Activated CD8-positive, alpha-beta memory T cell treated with anti-CD3 and anti-CD28 coated beads, Interleukin-2, amount 10 ng/mL, durations not matched to agents 7 days and 5 days (primary cell): ENCODE measurements at regions not wholly inside any gene's neighbourhood (a gene's known extent, or its start where the extent isn't known, plus 50 kb on each side); places are given as distances from the start of the nearest gene placed in this dataset.

Source experiments
- ATAC-seq: fragments of 150-1000 bp; cut with Tn5 transposase; one replicate; pipeline ENCODE4 v1.10.0; 2021; ENCODE audit warnings: moderate library complexity
- CTCF ChIA-PET: fragments of 350-600 bp; sonication (Branson Sonifier 250); formaldehyde crosslinking; loops from one replicate; lab custom pipeline; 2021; ENCODE audit warnings: antibody characterized with exemption; lab: Charles Lee
- DNase-seq: peaks from one replicate; pipeline ENCODE4 v3.0.0-alpha.2; 2020
- H3K27ac Mint-ChIP-seq: one replicate; pipeline ENCODE4 v1.8.0; 2021; ENCODE audit warnings: mild to moderate bottlenecking, mixed read lengths
- H3K27me3 Mint-ChIP-seq: one replicate; pipeline ENCODE4 v1.8.0; 2021; ENCODE audit warnings: mixed read lengths
- H3K36me3 Mint-ChIP-seq: one replicate; pipeline ENCODE4 v1.8.0; 2021; ENCODE audit warnings: mild to moderate bottlenecking, mixed read lengths
- H3K4me1 Mint-ChIP-seq: one replicate; pipeline ENCODE4 v1.8.0; 2021; ENCODE audit warnings: mixed read lengths
- H3K4me3 Mint-ChIP-seq: one replicate; pipeline ENCODE4 v1.8.0; 2021; ENCODE audit warnings: mild to moderate bottlenecking, moderate library complexity, mixed read lengths
- H3K9me3 Mint-ChIP-seq: one replicate; pipeline ENCODE4 v1.8.0; 2022; ENCODE audit warnings: low read depth, mixed read lengths

DNA sequence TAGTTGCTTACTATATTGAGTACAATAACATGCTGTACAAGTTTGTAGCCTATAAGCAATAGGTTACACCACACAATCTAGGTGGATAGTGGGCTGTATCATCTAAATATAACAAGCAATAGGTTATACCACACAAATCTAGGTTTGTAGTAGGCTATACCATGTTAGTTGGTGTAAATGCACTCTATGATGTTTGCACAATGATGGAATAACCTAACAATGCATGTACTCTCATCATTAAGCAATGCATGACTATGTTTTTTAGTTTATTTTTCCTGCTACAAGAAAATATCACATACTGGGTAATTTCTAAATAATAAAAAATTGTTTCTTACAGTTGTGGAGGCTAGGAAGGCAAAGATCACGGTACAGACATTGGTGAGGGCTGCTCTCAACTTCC, 262.5 kb downstream of the SLITRK6 start:
- Mint-ChIP-seq H3K27ac (no peak overlapping the region), H3K9me3 (no peaks in the 10 kb centered on the region), H3K4me1 (no peaks in the 10 kb centered on the region), H3K36me3 (no peaks in the 10 kb centered on the region), H3K4me3 (no peak overlapping the region), H3K27me3 (no peaks in the 10 kb centered on the region)
- CTCF ChIA-PET: no interaction called here
- ATAC-seq (no peak), DNase-seq (no peak)

DNA sequence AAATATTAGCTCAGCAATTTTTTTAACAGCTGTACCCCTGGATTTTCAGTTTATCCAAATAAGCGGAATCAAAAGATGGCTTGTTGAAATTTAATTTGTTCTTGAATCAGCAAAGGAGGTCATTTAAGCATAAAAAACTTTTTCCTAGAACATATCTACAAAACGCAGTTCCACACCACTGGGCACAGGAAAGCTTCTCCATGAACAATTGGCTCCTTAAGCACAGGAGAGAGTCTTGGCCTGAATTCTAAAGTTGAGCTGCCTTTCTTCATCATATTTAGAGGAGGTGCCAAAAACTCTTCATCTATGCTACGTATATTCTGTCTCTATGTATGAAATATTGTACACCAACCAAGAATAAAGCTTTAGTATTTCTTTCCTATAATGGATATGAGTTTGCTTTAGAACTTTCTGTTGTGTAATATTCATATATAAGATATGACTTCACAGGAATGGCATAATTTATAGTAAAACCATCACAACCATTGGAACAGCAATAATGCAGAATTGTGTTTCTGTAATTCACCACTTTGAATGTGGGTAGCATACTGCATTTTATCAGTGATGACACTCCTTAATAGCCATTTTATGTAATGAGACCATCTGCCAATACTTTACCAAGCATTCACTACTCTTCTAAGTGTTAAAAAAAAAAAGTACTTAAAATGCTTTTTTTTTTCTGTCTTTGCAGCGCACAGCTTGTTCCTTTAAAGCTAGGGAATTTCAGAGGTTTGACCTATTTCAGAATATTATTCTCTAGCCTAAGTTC, 263.7 kb downstream of the SLITRK6 start:
- ATAC-seq (no peak), DNase-seq (no peak)
- no peaks in the 10 kb centered on the region for H3K9me3 Mint-ChIP-seq
- H3K27me3 Mint-ChIP-seq: no peaks in the 10 kb centered on the region
- H3K36me3 Mint-ChIP-seq: no peaks in the 10 kb centered on the region
- no peaks in the 10 kb centered on the region for H3K4me1 Mint-ChIP-seq
- CTCF ChIA-PET: no interaction called here
- no peak overlapping the region for H3K4me3 Mint-ChIP-seq
- H3K27ac Mint-ChIP-seq: no peak overlapping the region

DNA sequence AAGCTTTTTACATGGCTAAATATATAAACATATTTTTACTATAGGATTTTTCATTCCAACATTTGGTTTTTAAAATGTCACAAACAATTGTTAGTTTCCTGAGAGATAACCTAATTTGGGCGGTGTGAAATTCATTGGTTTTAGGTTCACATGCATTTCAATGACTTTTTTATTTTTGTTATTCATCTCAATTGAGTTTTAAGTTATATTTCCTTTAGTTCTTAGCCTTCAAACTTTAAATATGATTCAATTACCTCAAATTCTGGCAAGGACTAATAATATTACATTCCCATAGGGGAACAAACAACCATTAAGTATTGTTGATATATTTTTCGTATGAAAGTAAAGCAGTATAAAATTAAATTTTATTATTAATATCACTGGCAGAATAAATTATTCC, 265.3 kb downstream of the SLITRK6 start:
- no peak for DNase-seq

DNA sequence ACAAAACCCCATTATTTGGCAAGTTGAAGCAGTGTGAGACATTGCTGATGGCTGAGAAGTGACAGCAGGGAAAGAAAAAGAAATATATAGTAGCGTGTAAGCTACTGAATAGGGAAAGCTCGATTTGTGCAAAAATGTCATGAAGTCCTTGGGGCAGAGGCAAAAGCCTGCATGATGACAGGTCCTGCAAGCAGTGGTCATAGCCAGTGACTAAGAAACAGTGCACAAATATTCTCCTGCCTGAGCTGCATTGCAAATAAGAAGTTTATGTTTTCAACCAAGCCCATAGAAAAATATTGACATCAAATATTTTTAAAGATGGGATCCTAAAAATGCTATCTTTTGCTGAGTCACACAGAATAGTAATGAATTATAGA, 270.0 kb downstream of the SLITRK6 start:
- no peaks in the 10 kb centered on the region for H3K27me3 Mint-ChIP-seq
- no peak for ATAC-seq
- H3K4me1 Mint-ChIP-seq: no peaks in the 10 kb centered on the region
- CTCF ChIA-PET: no interaction called here
- DNase-seq: no peak
- H3K9me3 Mint-ChIP-seq: peaks cover 2% of the 10 kb centered on the region
- H3K36me3 Mint-ChIP-seq: no peaks in the 10 kb centered on the region
- H3K4me3 Mint-ChIP-seq: no peak overlapping the region
- no peak overlapping the region for H3K27ac Mint-ChIP-seq

More for the DNA sequence above, 265.3 kb downstream of the SLITRK6 start:
- CTCF ChIA-PET: no interaction called here
- ATAC-seq: no peak
- no peaks in the 10 kb centered on the region for H3K36me3 Mint-ChIP-seq
- no peaks in the 10 kb centered on the region for H3K4me1 Mint-ChIP-seq
- H3K4me3 Mint-ChIP-seq: no peak overlapping the region
- no peaks in the 10 kb centered on the region for H3K27me3 Mint-ChIP-seq
- no peak overlapping the region for H3K27ac Mint-ChIP-seq
- peaks cover 2% of the 10 kb centered on the region for H3K9me3 Mint-ChIP-seq

DNA sequence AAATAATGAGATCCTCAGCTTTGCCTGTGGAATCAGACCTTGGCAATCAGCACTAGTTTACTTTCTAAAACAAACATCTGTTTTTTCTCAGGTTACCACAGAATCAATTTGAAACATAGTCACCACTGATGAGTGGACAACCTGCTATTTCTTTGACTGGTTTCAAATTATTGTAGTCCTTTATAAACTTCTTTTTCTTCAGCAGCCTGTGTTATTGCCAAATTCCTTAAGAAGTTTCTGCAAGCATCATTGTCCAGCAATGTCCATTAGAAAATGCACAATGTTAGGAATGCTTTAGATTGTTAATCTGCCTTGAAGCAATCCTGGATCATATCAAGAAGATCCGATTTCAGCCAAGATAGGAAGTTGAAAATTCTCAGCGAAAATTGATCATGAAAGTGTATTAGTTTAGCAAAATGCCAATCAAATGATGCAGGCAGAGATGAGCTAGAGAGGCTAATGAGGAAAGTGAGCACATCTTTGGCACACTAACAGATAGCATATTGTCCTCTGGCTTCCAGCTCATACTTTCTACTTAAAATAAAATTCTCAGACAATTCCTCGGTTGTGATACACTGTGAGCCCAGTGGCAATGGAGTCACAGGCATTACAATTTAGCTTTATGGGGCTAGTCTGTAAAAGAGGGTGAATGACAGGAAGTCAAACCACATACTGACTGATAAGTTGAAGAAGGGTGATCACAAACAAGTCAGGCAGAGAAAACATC, 270.6 kb downstream of the SLITRK6 start:
- Mint-ChIP-seq H3K27ac (no peak overlapping the region), H3K36me3 (no peaks in the 10 kb centered on the region), H3K4me1 (no peaks in the 10 kb centered on the region), H3K27me3 (no peaks in the 10 kb centered on the region), H3K9me3 (peaks cover 2% of the 10 kb centered on the region), H3K4me3 (no peak overlapping the region)
- CTCF ChIA-PET: no interaction called here
- ATAC-seq: no peak
- no peak for DNase-seq

DNA sequence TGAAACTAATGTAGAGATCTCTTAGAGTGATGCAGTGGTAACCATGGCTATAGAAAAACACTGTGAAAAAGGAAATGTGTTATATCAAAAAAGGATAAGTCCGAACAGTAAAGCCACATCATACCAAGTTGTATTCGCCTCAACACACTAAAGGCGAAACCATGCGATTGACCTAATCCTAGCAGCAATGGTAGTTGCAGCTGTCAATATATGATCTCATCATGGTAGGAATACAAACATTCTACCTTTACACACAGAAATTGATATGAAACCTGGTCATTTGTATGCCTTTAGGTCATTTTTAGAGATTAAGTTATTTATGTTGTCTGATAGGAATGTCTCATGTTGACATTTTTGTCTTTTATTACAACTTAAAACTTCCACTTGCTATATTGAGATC, 271.9 kb downstream of the SLITRK6 start:
- DNase-seq (no peak), ATAC-seq (no peak)
- Mint-ChIP-seq H3K9me3 (peaks cover 2% of the 10 kb centered on the region), H3K36me3 (no peaks in the 10 kb centered on the region), H3K4me1 (no peaks in the 10 kb centered on the region), H3K27ac (no peak overlapping the region), H3K27me3 (no peaks in the 10 kb centered on the region), H3K4me3 (no peak overlapping the region)
- CTCF ChIA-PET: no interaction called here

DNA sequence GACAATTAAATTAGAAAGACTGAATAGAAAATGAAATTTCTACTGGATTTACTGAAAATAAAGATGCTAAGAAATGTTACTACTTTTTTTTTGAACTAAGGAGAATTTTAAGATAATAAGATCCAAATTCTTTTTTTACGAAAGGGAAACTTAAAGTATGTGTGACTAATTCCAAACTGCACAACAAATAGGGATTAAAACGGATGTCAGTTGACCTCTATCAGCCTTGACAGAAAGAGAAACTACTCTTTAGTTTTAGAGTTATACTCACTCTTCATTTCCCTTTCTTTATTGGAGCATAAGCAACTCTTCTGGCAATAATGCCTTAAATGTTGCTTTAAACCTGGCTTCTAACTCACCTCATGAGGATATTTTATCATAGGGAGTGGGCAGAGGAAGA, 273.8 kb downstream of the SLITRK6 start:
- CTCF ChIA-PET: no interaction called here
- no peak for ATAC-seq
- no peaks in the 10 kb centered on the region for H3K4me1 Mint-ChIP-seq
- no peak overlapping the region for H3K4me3 Mint-ChIP-seq
- no peak overlapping the region for H3K27ac Mint-ChIP-seq
- no peak for DNase-seq
- H3K27me3 Mint-ChIP-seq: no peaks in the 10 kb centered on the region
- peaks cover 2% of the 10 kb centered on the region for H3K9me3 Mint-ChIP-seq
- H3K36me3 Mint-ChIP-seq: no peaks in the 10 kb centered on the region

DNA sequence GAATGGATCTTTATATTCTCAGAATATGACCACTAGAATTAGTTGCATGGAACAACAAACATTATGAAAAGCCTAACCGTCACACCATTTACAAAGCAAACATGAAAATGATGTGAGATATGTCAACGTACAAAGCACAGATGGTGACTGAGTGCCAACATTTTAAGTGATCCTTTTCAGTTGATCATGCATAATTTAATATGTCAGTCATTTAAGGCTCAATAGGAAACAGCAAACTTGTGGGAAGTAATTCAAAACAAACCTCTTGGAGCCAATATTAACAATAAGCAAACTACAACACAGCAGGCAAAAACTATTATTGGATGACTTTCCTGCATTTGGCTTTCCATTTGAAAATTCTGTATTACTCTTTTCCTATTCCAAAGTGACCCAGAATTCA, 277.6 kb downstream of the SLITRK6 start:
- Mint-ChIP-seq H3K4me3 (no peak overlapping the region), H3K36me3 (no peaks in the 10 kb centered on the region), H3K4me1 (no peaks in the 10 kb centered on the region), H3K27ac (no peak overlapping the region), H3K9me3 (peaks cover 2% of the 10 kb centered on the region), H3K27me3 (no peaks in the 10 kb centered on the region)
- CTCF ChIA-PET: no interaction called here
- no peak for DNase-seq
- no peak for ATAC-seq

DNA sequence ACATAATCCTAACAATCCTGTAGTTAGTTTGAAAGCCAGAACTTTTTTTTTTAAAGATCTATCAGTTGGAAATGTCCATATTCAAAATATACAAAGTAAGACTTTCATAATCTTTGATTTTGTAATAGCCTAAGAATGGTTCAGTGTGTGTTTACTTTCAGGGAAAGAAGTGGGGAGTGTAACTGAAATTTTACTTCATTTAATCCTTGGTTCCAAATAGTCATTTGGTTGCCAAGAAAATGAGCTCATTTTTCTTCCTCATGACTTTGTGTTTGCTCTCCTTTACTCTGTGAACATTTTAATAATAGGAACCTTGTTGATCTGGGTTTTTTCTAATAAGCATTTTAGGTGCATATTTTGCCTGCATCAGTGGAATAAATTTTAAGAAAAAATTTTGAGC, 278.8 kb downstream of the SLITRK6 start:
- DNase-seq (no peak), ATAC-seq (no peak)
- Mint-ChIP-seq H3K4me3 (no peak overlapping the region), H3K9me3 (peaks cover 5% of the 10 kb centered on the region), H3K36me3 (no peaks in the 10 kb centered on the region), H3K4me1 (no peaks in the 10 kb centered on the region), H3K27ac (no peak overlapping the region), H3K27me3 (no peaks in the 10 kb centered on the region)
- CTCF ChIA-PET: no interaction called here

DNA sequence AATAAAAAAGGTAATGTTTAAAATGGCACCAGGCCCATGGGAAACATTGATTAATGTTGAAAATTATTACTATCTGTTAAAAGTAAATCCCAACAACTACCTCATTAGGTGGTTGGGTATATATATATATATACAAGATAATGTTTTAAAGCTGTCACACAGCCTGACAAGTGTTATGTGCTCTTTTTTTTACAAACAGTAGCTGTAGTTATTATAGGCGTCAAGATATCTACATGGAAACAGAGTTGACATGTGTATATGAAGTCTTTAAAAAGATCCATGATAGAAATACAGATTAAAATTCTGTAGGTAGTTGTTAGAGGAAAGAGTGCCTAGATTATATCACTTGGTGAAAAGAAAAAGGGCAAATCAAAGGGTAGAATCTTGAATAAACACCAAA, 279.9 kb downstream of the SLITRK6 start:
- H3K4me3 Mint-ChIP-seq: no peak overlapping the region
- no peaks in the 10 kb centered on the region for H3K27me3 Mint-ChIP-seq
- H3K27ac Mint-ChIP-seq: no peak overlapping the region
- H3K36me3 Mint-ChIP-seq: no peaks in the 10 kb centered on the region
- peaks cover 5% of the 10 kb centered on the region for H3K9me3 Mint-ChIP-seq
- ATAC-seq (no peak), DNase-seq (no peak)
- CTCF ChIA-PET: no interaction called here
- H3K4me1 Mint-ChIP-seq: no peaks in the 10 kb centered on the region

DNA sequence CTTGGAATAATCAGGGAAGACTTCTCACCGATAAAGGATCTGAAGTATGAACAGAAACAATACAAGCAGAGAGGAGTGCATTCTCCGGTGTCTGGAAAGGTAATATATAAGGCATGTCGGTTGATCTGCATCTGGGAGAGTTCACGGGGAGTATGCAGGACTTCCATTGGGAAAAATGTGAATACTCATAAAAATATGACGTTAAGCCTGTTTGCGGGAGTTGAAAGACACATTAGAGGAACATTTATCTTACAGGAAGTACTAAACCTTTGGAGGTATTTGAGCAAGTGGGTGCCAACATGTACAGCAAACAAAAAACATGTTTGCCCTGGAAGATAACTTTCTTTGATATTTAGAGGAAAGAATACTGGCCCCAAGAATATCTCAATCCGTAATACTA, 286.8 kb downstream of the SLITRK6 start:
- Mint-ChIP-seq H3K27me3 (no peaks in the 10 kb centered on the region), H3K4me3 (no peak overlapping the region), H3K36me3 (no peaks in the 10 kb centered on the region), H3K27ac (no peak overlapping the region), H3K4me1 (no peaks in the 10 kb centered on the region), H3K9me3 (peaks cover 3% of the 10 kb centered on the region)
- no peak for ATAC-seq
- CTCF ChIA-PET: no interaction called here
- DNase-seq: no peak

DNA sequence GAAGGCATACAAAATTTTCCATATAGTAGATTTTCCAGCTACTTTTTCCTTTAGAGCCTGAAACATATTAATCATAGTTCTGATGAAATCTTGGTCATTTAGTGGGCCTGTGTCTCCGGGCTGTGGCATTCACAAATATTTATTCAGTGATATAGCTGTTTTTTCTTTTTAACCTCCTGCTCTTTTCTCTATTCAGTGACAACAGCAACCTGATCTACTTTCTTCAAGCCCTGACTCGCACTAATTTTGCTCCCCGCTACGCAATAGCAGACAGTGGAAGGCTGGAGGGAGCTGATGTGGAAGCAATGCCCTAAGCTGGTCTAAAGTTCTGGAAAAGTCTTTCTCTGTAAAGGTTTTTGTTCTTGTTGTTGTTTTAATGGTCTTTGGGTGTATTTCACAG, 289.7 kb downstream of the SLITRK6 start:
- H3K4me3 Mint-ChIP-seq: no peak overlapping the region
- no peak for DNase-seq
- no peaks in the 10 kb centered on the region for H3K27me3 Mint-ChIP-seq
- no peaks in the 10 kb centered on the region for H3K36me3 Mint-ChIP-seq
- CTCF ChIA-PET: no interaction called here
- no peak overlapping the region for H3K27ac Mint-ChIP-seq
- H3K9me3 Mint-ChIP-seq: no peaks in the 10 kb centered on the region
- no peaks in the 10 kb centered on the region for H3K4me1 Mint-ChIP-seq
- no peak for ATAC-seq

DNA sequence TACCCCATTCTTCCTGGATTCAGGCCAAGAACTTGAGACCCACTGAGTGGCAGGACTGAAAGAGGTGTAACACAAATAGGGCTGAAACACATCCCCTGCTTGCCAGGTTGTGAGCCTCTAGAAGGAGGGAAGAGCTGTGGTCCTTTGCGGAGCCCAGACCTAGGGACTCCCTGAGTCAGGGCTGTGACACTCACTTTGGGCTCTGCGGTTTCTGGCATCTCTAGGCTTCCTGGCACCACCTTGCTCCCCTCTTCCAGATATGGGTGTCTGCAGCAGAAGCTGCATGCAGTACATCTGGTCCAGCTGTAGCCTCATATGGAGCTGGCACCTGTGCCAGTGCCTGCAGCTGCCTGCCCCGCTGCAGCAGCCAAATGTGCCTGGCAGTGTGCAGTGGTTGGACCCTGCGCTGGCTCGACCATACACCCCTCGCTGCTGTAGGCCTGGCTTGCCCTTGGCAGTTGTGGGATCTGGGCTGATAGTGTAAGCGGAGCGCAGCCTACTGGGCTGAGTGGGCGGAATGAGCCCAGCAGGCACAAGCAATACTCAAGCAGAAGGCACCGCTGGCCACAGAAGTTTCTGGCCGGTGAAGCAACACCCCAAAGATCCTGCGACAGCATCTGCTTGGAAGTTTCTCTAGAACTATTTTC, 290.4 kb downstream of the SLITRK6 start:
- Mint-ChIP-seq H3K9me3 (no peaks in the 10 kb centered on the region), H3K36me3 (no peaks in the 10 kb centered on the region)
- ATAC-seq: no peak

DNA sequence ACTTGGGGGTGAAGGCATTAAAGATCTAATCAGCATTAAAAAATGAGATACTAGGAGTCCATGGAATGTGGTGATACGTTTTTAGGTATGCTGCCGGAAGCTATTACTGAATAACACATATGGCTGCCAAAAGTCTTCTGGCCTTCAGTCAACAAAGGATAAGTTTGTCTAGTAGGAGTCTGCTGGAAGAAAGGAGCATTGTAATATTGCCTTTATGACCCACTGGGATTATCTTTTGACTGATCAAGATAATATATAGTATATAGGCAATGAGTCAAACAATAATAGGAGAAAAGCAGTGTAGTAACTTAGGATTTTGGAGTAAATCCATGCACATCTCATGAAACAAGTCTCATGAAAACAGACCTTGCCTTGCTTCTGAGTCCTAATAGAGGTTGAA, 295.4 kb downstream of the SLITRK6 start:
- DNase-seq (no peak), ATAC-seq (no peak)
- Mint-ChIP-seq H3K4me3 (no peak overlapping the region), H3K4me1 (no peaks in the 10 kb centered on the region), H3K27me3 (no peaks in the 10 kb centered on the region), H3K27ac (no peak overlapping the region), H3K9me3 (peaks cover 3% of the 10 kb centered on the region), H3K36me3 (no peaks in the 10 kb centered on the region)
- CTCF ChIA-PET: no interaction called here

More for the DNA sequence above, 290.4 kb downstream of the SLITRK6 start:
- no peak for DNase-seq
- no peak overlapping the region for H3K4me3 Mint-ChIP-seq
- no peak overlapping the region for H3K27ac Mint-ChIP-seq
- H3K27me3 Mint-ChIP-seq: no peaks in the 10 kb centered on the region
- CTCF ChIA-PET: no interaction called here
- no peaks in the 10 kb centered on the region for H3K4me1 Mint-ChIP-seq
